NCI-H524 treated with DMSO at 0.1 percent for 48 hours (cell line): ENCODE measurements at regions not wholly inside any gene's neighbourhood (a gene's known extent, or its start where the extent isn't known, plus 50 kb on each side); places are given as distances from the start of the nearest gene placed in this dataset.
"Not testable (repeated sequence)": the region's sequence is repeated elsewhere in the genome, so short reads cannot be mapped to it uniquely, and the experiment has no call there.

Source experiments
- DNase-seq: peaks from one replicate; lab custom pipeline; 2025; lab: John Stamatoyannopoulos, UW

DNA sequence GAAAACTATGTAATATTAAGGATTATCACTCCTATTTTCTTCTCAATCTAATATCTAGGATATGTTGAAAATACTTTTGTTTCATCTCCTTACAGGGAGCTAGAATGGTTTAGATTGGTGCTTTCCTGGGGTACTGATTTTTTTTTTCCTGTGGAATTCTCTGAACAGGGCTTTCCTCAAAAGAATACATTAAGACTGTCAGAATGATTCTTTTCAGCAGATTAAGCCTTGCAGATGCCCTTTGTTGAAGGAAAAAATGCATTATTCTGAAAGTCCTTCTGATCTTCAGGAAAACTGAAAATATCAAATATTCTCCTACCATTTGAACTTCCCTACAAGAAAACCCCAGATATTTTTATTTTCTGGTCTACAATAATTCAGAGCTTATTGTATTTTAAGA is 178.9 kb downstream of the SOX4 start:
- no peak for DNase-seq

DNA sequence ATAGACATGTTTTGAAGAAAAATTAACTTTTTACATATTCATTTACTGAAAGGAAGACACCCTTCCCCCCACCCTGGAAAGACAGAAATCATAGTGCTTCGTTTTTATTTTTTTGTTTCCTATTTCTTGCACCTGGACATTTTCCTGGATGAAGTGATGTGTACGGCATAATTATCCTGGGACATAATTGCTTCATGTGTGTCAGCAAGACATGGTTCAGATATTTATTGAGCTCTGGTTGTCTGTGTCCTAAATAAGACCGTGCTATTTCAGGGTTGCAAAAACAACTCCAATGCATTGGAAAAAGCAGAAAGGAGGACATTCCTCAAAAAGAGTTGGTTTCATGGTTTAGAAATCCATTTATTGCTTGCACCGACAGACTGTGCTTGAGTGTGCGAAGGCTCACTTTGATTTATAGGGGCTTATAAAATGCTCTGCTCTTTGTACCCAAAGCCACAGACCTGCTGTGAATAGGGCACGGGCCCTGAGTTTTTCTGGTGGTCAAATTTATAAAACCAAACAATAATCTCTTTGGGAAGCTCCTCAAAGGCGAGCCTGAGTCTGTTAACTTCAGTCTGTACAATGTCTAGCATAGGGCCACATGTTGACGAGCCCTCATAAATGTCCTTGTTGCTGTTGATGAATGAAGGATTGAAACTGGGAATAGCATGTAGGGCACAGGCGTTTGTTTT is 179.5 kb downstream of the SOX4 start:
- no peak for DNase-seq

DNA sequence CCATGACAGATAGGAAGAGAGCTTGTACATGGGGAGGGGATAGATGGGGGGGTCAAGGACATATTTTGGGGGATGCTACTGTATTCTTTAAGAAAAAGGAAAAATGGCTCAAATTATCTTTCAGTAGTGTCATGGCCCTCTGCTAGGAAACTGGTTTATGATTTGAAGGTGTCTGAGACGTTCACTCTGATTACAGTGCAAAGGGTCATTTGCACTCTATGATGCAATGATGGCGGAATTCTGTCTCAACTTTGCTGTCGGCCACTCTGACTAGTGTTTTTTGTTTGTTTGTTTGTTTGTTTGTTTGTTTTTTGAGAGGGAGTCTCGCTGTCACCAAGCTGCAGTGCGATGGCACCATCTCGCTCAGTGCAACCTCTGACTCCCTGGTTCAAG is 180.0 kb downstream of the SOX4 start:
- DNase-seq, result no peak

- peak; percentile 94 for DNase-seq
These were observed 184.3 kb downstream of the SOX4 start for GRCh38 chr6:21777846-21778245.

GRCh38 chr6:21780141-21780540 is 186.6 kb downstream of the SOX4 start:
- DNase-seq, result peak; percentile 71

DNA sequence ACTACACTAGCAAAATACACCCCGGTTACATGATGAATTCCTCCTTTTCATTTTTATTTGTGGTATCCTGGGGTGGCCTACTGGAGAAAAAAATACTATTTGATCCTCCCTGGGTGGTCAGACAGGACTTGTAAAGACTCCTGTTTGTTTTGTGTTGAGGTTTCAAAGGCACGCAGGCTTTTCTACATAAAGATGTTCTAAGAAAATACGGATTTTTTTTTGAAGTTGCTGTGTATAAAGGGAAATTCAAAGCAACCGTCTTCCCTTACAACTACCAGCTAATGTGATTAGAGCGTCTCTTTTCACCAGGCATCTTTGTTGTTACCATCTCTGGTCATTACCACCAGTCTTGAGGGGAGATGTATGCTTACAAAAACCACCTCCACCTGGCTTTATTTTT is 187.1 kb downstream of the SOX4 start:
- DNase-seq, result no peak

- DNase-seq, result peak; percentile 13
These were observed 187.6 kb downstream of the SOX4 start for GRCh38 chr6:21781128-21781527.

- no peak for DNase-seq
These were observed 191.6 kb downstream of the SOX4 start for GRCh38 chr6:21785164-21785563.

GRCh38 chr6:21791056-21791455 is 197.5 kb downstream of the SOX4 start:
- DNase-seq, result no peak

GRCh38 chr6:21791581-21791980 is 198.0 kb downstream of the SOX4 start:
- no peak for DNase-seq

DNA sequence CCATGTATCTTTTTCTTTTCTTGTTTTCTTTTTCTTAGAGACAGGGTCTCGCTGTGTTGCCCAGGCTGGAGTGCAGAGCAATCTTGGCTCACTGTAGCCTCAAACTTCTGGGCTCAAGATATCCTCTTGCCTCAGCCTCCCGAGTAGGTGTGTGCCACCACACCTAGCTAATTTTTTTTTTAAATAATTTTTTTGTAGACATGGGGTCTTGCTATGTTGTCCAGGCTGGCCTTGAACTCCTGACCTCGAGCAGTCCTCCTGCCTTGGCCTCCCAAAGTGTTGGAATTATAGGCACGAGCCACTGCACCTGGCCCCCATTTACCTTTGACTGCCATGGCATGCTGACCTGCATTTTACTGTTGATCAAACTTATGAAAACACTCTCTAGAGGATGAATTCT is 198.6 kb downstream of the SOX4 start:
- no peak for DNase-seq

- DNase-seq, result not testable (repeated sequence)
These were observed 203.4 kb downstream of the SOX4 start for GRCh38 chr6:21796979-21797378.

DNA sequence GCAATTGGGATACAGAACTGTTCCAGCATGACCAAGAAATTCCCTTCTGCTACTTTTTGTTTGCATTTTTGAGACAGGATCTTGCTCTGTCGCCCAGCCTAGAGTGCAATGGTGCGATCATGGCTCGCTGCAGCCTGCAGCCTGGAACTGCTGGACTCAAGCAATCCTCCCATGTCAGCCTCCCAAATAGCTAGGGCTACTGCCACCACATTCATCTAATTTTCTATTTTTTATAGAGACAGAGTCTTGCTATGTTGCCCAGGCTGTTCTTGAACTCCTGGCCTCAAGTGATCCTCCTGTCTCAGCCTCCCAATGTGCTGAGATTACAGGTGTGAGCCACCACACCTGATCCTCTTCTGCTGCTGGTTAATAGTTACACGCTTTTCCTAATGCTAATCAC is 204.9 kb downstream of the SOX4 start:
- no peak for DNase-seq

DNA sequence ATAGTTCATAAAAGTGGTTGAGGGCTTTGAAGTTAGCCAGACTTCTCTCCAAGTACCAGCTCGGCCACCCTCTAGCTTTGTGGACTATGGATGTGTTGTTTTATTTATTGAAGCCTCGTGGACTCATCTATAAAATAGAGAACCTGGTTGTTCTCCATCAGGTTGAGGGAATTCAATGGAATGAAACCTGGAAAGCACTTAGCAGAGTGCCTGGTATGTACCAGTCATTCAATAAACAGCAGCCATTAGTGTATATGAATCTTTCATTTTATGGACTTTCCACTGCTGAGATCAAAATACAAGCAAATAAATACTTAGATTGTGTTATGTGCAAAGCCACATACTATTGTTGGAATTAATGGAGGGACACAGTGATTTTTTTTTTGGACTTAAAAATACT is 206.8 kb downstream of the SOX4 start:
- no peak for DNase-seq

GRCh38 chr6:21800948-21801438 is 207.4 kb downstream of the SOX4 start:
- peak; percentile 40 for DNase-seq

DNA sequence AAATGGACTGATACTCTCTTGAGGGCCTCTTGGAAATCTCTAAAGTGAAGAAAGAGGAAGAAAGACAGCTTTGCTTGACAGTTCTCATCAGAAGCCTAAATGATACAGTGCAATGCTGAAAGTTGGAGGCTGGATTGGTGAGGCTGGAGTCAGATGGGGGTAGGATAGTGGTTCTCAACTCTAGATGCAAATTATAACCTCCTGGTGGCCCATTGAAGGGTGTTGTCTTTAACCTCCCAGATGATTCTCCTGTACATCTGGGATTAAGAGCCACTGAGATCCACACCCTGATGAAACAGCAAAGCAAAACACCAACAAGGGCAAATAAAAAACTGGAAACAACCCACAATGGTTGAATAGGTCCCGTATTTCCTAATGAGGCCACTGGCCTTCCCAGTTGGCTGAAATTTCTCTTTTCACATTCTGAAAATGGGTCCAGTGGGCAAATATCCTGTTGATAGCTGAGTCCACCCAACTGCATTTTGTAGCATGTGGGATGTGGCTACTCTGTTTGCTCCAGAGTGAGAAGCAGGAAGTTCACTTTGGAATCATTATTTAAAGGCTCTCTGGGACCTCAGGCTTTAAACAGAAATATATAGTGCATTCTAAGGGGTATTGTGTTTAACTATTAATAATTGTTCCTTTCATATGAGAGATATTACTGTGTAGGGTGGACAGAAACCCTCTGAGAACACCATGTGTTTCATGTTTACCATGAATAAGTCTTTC is 208.1 kb downstream of the SOX4 start:
- DNase-seq, result no peak

DNA sequence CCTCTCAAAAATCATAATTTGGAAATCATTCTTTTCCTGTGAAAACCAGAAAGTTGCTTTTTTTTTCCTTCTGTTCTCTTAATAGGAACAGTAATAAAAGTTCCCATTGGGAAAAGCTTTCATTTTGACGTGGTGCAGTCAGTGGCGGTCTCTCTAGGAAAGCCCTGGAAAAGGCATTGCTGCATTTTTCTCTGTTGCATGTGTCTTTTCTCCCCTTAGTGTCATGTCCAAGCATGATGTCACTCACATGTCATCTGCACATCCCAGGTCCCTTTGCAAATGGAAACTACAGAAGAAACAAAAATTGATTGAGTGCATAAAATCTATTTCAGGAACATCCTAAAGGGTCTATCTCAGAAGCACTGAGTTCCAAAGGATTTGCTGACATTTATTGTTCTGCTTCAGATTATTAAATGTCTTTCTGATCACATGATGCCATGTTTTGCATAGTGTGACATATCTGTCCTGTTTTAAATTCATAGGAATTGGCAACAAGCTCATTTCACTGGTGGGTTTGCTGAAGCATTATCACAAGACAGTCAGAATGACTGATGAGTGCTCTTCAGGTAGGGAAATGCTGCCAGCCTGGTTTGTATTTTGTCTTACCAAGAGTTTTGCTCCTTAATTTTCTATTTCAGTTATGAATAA is 208.7 kb downstream of the SOX4 start:
- DNase-seq, result no peak

GRCh38 chr6:21804941-21805610 is 211.5 kb downstream of the SOX4 start:
- no peak for DNase-seq

DNA sequence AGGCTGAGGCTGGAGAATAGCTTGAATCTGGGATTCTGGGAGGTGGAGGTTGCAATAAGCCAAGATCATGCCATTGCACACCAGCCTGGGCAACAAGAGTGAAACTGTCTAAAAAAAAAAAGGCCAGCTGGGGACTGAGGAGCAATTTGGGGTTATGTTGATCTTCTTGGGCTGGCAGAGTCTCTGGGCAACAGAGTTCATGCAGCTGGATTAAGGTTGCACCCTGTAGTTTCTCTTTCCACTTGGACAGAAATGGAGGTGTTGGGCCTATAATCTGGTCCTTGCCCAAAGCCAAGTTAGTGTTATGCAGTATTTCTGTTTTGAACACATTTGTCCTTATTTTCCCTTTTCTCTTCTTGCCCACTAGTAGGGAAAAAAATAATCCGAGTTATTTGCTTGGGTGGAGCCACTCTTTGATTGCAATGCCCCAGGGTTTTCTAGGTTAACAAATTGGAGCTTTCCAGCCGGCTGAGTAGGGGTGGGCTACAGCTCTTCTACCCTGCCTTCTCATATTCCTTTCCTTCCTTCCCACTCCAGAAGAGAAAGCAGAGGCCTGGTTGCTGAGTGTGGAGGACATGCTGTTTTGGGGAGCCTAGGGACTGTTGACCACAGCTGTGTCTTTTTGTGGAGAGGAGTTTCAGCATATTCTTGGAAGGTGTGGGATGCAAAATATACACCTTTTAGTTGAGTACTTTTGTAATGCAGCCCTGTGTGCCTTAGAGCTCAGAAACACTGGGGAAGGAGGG is 213.9 kb downstream of the SOX4 start:
- DNase-seq, result no peak

DNA sequence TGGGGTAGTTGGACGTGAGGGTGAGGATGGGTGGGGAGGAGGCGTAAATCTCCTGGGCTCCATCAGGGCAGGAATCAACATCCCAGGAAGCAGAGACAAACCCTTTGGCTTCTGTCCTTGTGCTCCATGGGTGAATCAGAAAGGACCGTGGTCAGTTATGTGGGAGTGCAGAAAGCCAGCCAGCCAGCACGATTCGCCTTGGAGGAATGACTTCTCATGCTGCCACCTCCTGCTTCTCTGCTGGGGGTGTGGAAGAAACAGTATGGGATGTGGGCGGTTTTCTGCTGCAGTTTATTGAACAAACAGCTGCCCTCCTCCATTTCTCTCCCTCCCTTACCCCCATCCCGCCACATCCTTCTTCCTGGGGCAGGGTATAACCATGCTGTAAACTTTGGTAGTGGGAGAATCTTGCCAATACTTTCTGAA is 214.5 kb downstream of the SOX4 start:
- DNase-seq, result no peak

- DNase-seq, result no peak
These were observed 215.1 kb downstream of the SOX4 start for GRCh38 chr6:21808551-21809242.
